Caco-2 (cell line): ENCODE measurements at regions not wholly inside any gene's neighbourhood (a gene's known extent, or its start where the extent isn't known, plus 50 kb on each side); places are given as distances from the start of the nearest gene placed in this dataset.

Source experiments
- BruUV-seq: library from RNA; stranded (reverse); fragments of 400-500 nt; replicated peaks from 2 replicates; lab custom pipeline; 2021; lab: Mats Ljungman, UMichigan
- CTCF ChIA-PET: fragments of 300-600 bp; sonication (Branson Sonifier 250); formaldehyde crosslinking; loops from one replicate; lab custom pipeline; 2022; ENCODE audit warnings: antibody characterized with exemption; lab: Charles Lee
- POLR2A ChIA-PET: fragments of 300-600 bp; sonication (Branson Sonifier 250); formaldehyde crosslinking; loops from one replicate; lab custom pipeline; 2022; ENCODE audit warnings: antibody characterized with exemption; lab: Charles Lee
- DNase-seq, 2 experiments: peaks; one replicate each; pipeline versions ENCODE4 v3.0.0 to v3.0.0-alpha.2; 2020 to 2022
- H3K27me3 ChIP-seq: replicated peaks from 2 replicates; pipeline ENCODE4 v1.6.0; 2011; ENCODE audit warnings: low read length; ENCODE audit not compliant: control insufficient read depth, insufficient read depth
- H3K36me3 ChIP-seq: 2 replicates; pipeline ENCODE4 v1.5.1; 2011; ENCODE audit warnings: low read length; ENCODE audit not compliant: control insufficient read depth, insufficient read depth
- H3K4me1 ChIP-seq: fragments of 250-450 bp; sonication (Bioruptor Pico); 2 replicates; pipeline ENCODE4 v1.5.1; 2020; ENCODE audit warnings: mild to moderate bottlenecking
- H3K4me3 ChIP-seq: 2 replicates; pipeline ENCODE4 v1.5.1; 2011; ENCODE audit warnings: low read depth, mild to moderate bottlenecking, control low read depth, low read length
- H3K9me3 ChIP-seq: fragments of 250-450 bp; sonication (Bioruptor Pico); 2 replicates; pipeline ENCODE4 v1.5.1; 2020; ENCODE audit warnings: mild to moderate bottlenecking, moderate library complexity
- H3K27ac Mint-ChIP-seq: one replicate; pipeline ENCODE4 v1.8.0; 2022; ENCODE audit warnings: mixed read lengths; ENCODE audit not compliant: unreplicated experiment
- H3K27me3 Mint-ChIP-seq: one replicate; pipeline ENCODE4 v1.8.0; 2022; ENCODE audit warnings: mixed read lengths; ENCODE audit not compliant: insufficient read depth, unreplicated experiment
- H3K36me3 Mint-ChIP-seq: one replicate; pipeline ENCODE4 v1.8.0; 2022; ENCODE audit warnings: mild to moderate bottlenecking, mixed read lengths; ENCODE audit not compliant: insufficient read depth, unreplicated experiment
- H3K4me1 Mint-ChIP-seq: one replicate; pipeline ENCODE4 v1.8.0; 2022; ENCODE audit warnings: low read depth, mixed read lengths; ENCODE audit not compliant: unreplicated experiment
- H3K4me3 Mint-ChIP-seq: one replicate; pipeline ENCODE4 v1.8.0; 2022; ENCODE audit warnings: mild to moderate bottlenecking, moderate library complexity, mixed read lengths; ENCODE audit not compliant: unreplicated experiment
- H3K9me3 Mint-ChIP-seq: one replicate; pipeline ENCODE4 v1.8.0; 2022; ENCODE audit warnings: mixed read lengths; ENCODE audit not compliant: unreplicated experiment
- CTCF ChIP-seq, 2 experiments: fragments of 200-600 bp in 1 of 2; IDR thresholded peaks; 1 replicate in 1 of 2; 2 replicates in 1 of 2; pipeline versions ENCODE4 v1.5.1 to v1.8.0; 2011 to 2022; ENCODE audit warnings: antibody characterized with exemption in 1 of 2, control low read depth in 1 of 2, inconsistent platforms in 1 of 2, low read depth in 1 of 2, low read length in 1 of 2, mild to moderate bottlenecking in 1 of 2, moderate library complexity in 1 of 2; ENCODE audit not compliant: insufficient read depth in 1 of 2, severe bottlenecking in 1 of 2, unreplicated experiment in 1 of 2
- intact Hi-C: fragments of 100-400 bp; cut with micrococcal nuclease; formaldehyde crosslinking; loops from one replicate; pipeline ENCODE4 v1.10.0; 2022; ENCODE audit not compliant: unreplicated experiment

DNA sequence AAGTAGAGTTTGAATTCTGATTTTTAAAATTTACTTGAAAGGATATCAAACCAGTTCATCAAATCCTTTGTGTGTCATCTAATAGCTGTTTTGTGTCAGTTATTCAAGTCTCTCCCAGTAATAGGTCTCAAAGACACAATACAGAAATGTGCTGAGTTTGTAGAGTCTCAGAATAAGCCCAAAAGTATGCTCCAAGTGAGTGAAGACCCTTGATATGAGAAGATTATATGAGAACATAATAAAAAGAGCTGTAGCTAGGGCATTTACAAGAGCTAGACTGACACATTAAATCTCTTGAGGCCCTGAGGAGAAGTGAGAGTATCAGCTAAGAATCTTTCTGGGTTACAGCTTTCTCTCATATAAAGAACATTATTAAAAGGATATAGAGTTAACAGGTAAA is 721.0 kb upstream of the ARRDC3 start:
- TF ChIP-seq CTCF (IDR thresholded peaks at IDR 0.05; ENCODE audit: insufficient read depth in 1 of 2, low read depth in 1 of 2, low read length in 1 of 2, severe bottlenecking in 1 of 2, unreplicated experiment in 1 of 2), result no peak
- H3K36me3 ChIP-seq, result no peaks in the 10 kb centered on the region
- H3K27me3 ChIP-seq, result no peaks in the 10 kb centered on the region
- no TSS peak for BruUV-seq
- H3K4me3 ChIP-seq, result no peak overlapping the region
- intact Hi-C loops, result no loop called here
- ChIA-PET CTCF (no interaction called here), POLR2A (no interaction called here)
- Mint-ChIP-seq H3K4me1 (no peaks in the 10 kb centered on the region), H3K27ac (no peak overlapping the region), H3K9me3 (no peaks in the 10 kb centered on the region), H3K4me3 (no peak overlapping the region), H3K27me3 (no peaks in the 10 kb centered on the region), H3K36me3 (no peaks in the 10 kb centered on the region)
- no peaks in the 10 kb centered on the region for H3K9me3 ChIP-seq
- no peaks in the 10 kb centered on the region for H3K4me1 ChIP-seq
- DNase-seq, result no peak

GRCh38 chr5:92102313-92102712 is 719.2 kb upstream of the ARRDC3 start:
- Mint-ChIP-seq H3K27ac (no peak overlapping the region), H3K4me3 (no peak overlapping the region), H3K9me3 (no peaks in the 10 kb centered on the region), H3K36me3 (no peaks in the 10 kb centered on the region), H3K4me1 (no peaks in the 10 kb centered on the region), H3K27me3 (no peaks in the 10 kb centered on the region)
- Histone ChIP-seq H3K9me3 (no peaks in the 10 kb centered on the region), H3K27me3 (no peaks in the 10 kb centered on the region), H3K4me3 (no peak overlapping the region), H3K4me1 (no peaks in the 10 kb centered on the region), H3K36me3 (no peaks in the 10 kb centered on the region)
- no peak for DNase-seq
- CTCF ChIA-PET, result no interaction called here
- POLR2A ChIA-PET, result no interaction called here
- intact Hi-C loops, result no loop called here
- no TSS peak for BruUV-seq
- no peak for TF ChIP-seq CTCF (IDR thresholded peaks at IDR 0.05; ENCODE audit: insufficient read depth in 1 of 2, low read depth in 1 of 2, low read length in 1 of 2, severe bottlenecking in 1 of 2, unreplicated experiment in 1 of 2)

DNA sequence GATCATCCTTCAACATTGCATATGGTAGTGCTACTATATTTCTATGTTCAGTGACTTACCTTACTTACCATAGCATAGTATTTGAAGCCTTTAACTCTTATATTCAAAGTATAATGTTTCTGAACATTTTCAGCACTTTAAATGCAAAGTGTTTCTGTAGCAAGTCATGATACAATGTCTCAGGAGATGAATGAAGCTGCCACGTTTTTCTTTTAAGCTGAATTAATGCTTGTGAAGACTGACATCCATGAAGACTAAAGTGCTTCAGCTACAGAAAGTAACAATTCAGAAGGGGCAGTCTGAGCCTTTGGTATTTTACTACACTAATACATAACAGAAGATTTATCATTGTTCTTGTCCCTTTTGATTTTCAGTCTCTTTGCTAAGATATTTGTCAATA is 709.1 kb upstream of the ARRDC3 start:
- intact Hi-C loops, result no loop called here
- H3K27me3 Mint-ChIP-seq, result no peaks in the 10 kb centered on the region
- no peaks in the 10 kb centered on the region for H3K36me3 ChIP-seq
- no peak overlapping the region for H3K4me3 ChIP-seq
- H3K36me3 Mint-ChIP-seq, result no peaks in the 10 kb centered on the region
- H3K27me3 ChIP-seq, result no peaks in the 10 kb centered on the region
- no TSS peak for BruUV-seq
- H3K4me3 Mint-ChIP-seq, result no peak overlapping the region
- H3K4me1 Mint-ChIP-seq, result no peaks in the 10 kb centered on the region
- POLR2A ChIA-PET, result no interaction called here
- CTCF ChIA-PET, result no interaction called here
- no peak for TF ChIP-seq CTCF (IDR thresholded peaks at IDR 0.05; ENCODE audit: insufficient read depth in 1 of 2, low read depth in 1 of 2, low read length in 1 of 2, severe bottlenecking in 1 of 2, unreplicated experiment in 1 of 2)
- no peaks in the 10 kb centered on the region for H3K9me3 ChIP-seq
- no peak overlapping the region for H3K27ac Mint-ChIP-seq
- no peak for DNase-seq
- H3K9me3 Mint-ChIP-seq, result no peaks in the 10 kb centered on the region
- no peaks in the 10 kb centered on the region for H3K4me1 ChIP-seq
